GM23338 (cell line): ENCODE measurements at regions not wholly inside any gene's neighbourhood (a gene's known extent, or its start where the extent isn't known, plus 50 kb on each side); places are given as distances from the start of the nearest gene placed in this dataset.

Experiments
- ATAC-seq: fragments of 200-7000 bp; cut with Tn5 transposase; 3 replicates; pipeline ENCODE4 v1.9.1; 2020
- DNase-seq: peaks from one replicate; pipeline ENCODE4 v3.0.0-alpha.2; 2015; ENCODE audit warnings: low spot score
- H2AFZ ChIP-seq: fragments of 200-600 bp; sonication (generic); 2 replicates; pipeline ENCODE4 v1.8.0; 2016; ENCODE audit warnings: antibody characterized with exemption, mild to moderate bottlenecking, moderate library complexity
- H3F3A ChIP-seq: fragments of 200-600 bp; sonication (generic); replicated peaks from 2 replicates; pipeline ENCODE4 v1.8.0; 2017; ENCODE audit warnings: antibody characterized with exemption, mixed run types, low read depth
- H3K27ac ChIP-seq: fragments of 200-600 bp; sonication (generic); 2 replicates; pipeline ENCODE4 v1.6.1; 2016; ENCODE audit warnings: low read depth
- H3K27me3 ChIP-seq: fragments of 200-600 bp; sonication (generic); 2 replicates; pipeline ENCODE4 v1.8.0; 2016; ENCODE audit warnings: mild to moderate bottlenecking, mixed run types, moderate library complexity; ENCODE audit not compliant: insufficient read depth
- H3K36me3 ChIP-seq: fragments of 200-600 bp; sonication (generic); 2 replicates; pipeline ENCODE4 v1.8.0; 2016; ENCODE audit warnings: mild to moderate bottlenecking; ENCODE audit not compliant: insufficient read depth
- H3K4me1 ChIP-seq: fragments of 200-600 bp; sonication (generic); 2 replicates; pipeline ENCODE4 v1.8.0; 2016; ENCODE audit warnings: mild to moderate bottlenecking, moderate library complexity; ENCODE audit not compliant: insufficient read depth
- H3K4me2 ChIP-seq: fragments of 200-600 bp; sonication (generic); 2 replicates; pipeline ENCODE4 v1.7.1; 2017; ENCODE audit warnings: mixed run types
- H3K4me3 ChIP-seq: fragments of 200-600 bp; sonication (generic); 2 replicates; pipeline ENCODE4 v1.6.1; 2016; ENCODE audit warnings: mixed run types
- H3K79me2 ChIP-seq: fragments of 200-600 bp; sonication (generic); replicated peaks from 2 replicates; pipeline ENCODE4 v1.8.0; 2017; ENCODE audit warnings: mild to moderate bottlenecking; ENCODE audit not compliant: insufficient read depth
- H3K9me2 ChIP-seq: fragments of 200-600 bp; sonication (generic); 2 replicates; pipeline ENCODE4 v1.8.0; 2017; ENCODE audit not compliant: insufficient read depth
- H4K20me1 ChIP-seq: fragments of 200-600 bp; sonication (generic); replicated peaks from 2 replicates; pipeline ENCODE4 v1.8.0; 2017; ENCODE audit warnings: mild to moderate bottlenecking; ENCODE audit not compliant: insufficient read depth
- H3K27ac Mint-ChIP-seq: 2 replicates; pipeline ENCODE4 v1.8.0; 2020; ENCODE audit warnings: inconsistent platforms, mild to moderate bottlenecking, moderate library complexity, mixed read lengths
- H3K27me3 Mint-ChIP-seq: 3 replicates; pipeline ENCODE4 v1.8.0; 2022; ENCODE audit warnings: low read depth, mild to moderate bottlenecking, moderate library complexity, mixed read lengths, inconsistent platforms; ENCODE audit not compliant: insufficient read depth, poor library complexity
- H3K36me3 Mint-ChIP-seq: 3 replicates; pipeline ENCODE4 v1.8.0; 2021; ENCODE audit warnings: low read depth, mild to moderate bottlenecking, inconsistent platforms, moderate library complexity, mixed read lengths
- H3K4me1 Mint-ChIP-seq: 3 replicates; pipeline ENCODE4 v1.8.0; 2020; ENCODE audit warnings: mild to moderate bottlenecking, inconsistent platforms, mixed read lengths
- H3K4me3 Mint-ChIP-seq: 3 replicates; pipeline ENCODE4 v1.8.0; 2021; ENCODE audit warnings: moderate library complexity, mild to moderate bottlenecking, inconsistent platforms, mixed read lengths
- H3K9me3 Mint-ChIP-seq: 3 replicates; pipeline ENCODE4 v1.8.0; 2020; ENCODE audit warnings: moderate library complexity, mild to moderate bottlenecking, inconsistent platforms, mixed read lengths
- CREB1 ChIP-seq: fragments of 250-450 bp; sonication (Bioruptor Pico); IDR thresholded peaks from 2 replicates; pipeline ENCODE4 v1.5.0; 2020; ENCODE audit warnings: low read depth, mild to moderate bottlenecking, moderate library complexity
- JUNB ChIP-seq: IDR thresholded peaks from one replicate; pipeline ENCODE4 v1.6.1; 2016; ENCODE audit warnings: antibody characterized with exemption; ENCODE audit not compliant: unreplicated experiment
- NANOG ChIP-seq: IDR thresholded peaks from 2 replicates; pipeline ENCODE4 v1.6.1; 2016; ENCODE audit warnings: antibody characterized with exemption, borderline replicate concordance
- POLR2AphosphoS5 ChIP-seq: IDR thresholded peaks from 2 replicates; pipeline ENCODE4 v1.6.1; 2016; ENCODE audit warnings: antibody characterized with exemption, low read depth
- REST ChIP-seq: IDR thresholded peaks from one replicate; pipeline ENCODE4 v1.6.1; 2018; ENCODE audit warnings: antibody characterized with exemption; ENCODE audit not compliant: unreplicated experiment
- ZNF114 ChIP-seq: fragments of 250-450 bp; sonication (Bioruptor Pico); IDR thresholded peaks from 2 replicates; pipeline ENCODE4 v1.5.0; 2020; ENCODE audit warnings: mild to moderate bottlenecking, moderate library complexity
- ZNF331 ChIP-seq: fragments of 250-450 bp; sonication (Bioruptor Pico); IDR thresholded peaks from 2 replicates; pipeline ENCODE4 v1.5.0; 2020; ENCODE audit warnings: low read depth, mild to moderate bottlenecking, moderate library complexity
- TF ChIP-seq, protein P1 (sequence below), 2 experiments: fragments of 200-600 bp in 1 of 2; sonication (generic) in 1 of 2; conservative IDR thresholded peaks; 2 replicates each; pipeline versions ENCODE4 v1.5.1 to v1.6.1; 2016 to 2017; ENCODE audit warnings: antibody characterized with exemption in 2 of 2, low read depth in 2 of 2, mild to moderate bottlenecking in 2 of 2, moderate library complexity in 1 of 2

GRCh38 chr5:163773226-163773625, 267.8 kb downstream of the MAT2B start:
- no peak for TF ChIP-seq CREB1 (CRISPR knock-in tag)
- TF ChIP-seq POLR2AphosphoS5 = no peak
- TF ChIP-seq NANOG = no peak
- no peak for TF ChIP-seq REST
- Histone ChIP-seq H3K27me3 (no peaks in the 10 kb centered on the region), H3K27ac (no peak overlapping the region), H3K4me2 (no peak overlapping the region), H3K4me1 (no peaks in the 10 kb centered on the region; the same call in 1 of the 2 replicates), H3K4me3 (no peak overlapping the region), H3F3A (no peaks in the 10 kb centered on the region), H3K36me3 (no peaks in the 10 kb centered on the region), H3K79me2 (no peaks in the 10 kb centered on the region), H4K20me1 (no peaks in the 10 kb centered on the region), H2AFZ (no peak overlapping the region), H3K9me2 (no peaks in the 10 kb centered on the region)
- no peak overlapping the region for H3K27ac Mint-ChIP-seq
- no peaks in the 10 kb centered on the region for H3K4me1 Mint-ChIP-seq
- H3K27me3 Mint-ChIP-seq = peaks cover 2% of the 10 kb centered on the region
- ATAC-seq = no peak
- DNase-seq = no peak
- no peak overlapping the region for H3K4me3 Mint-ChIP-seq
- no peaks in the 10 kb centered on the region for H3K36me3 Mint-ChIP-seq
- H3K9me3 Mint-ChIP-seq = peaks cover 3% of the 10 kb centered on the region; the same call in 1 of the 3 replicates

DNA sequence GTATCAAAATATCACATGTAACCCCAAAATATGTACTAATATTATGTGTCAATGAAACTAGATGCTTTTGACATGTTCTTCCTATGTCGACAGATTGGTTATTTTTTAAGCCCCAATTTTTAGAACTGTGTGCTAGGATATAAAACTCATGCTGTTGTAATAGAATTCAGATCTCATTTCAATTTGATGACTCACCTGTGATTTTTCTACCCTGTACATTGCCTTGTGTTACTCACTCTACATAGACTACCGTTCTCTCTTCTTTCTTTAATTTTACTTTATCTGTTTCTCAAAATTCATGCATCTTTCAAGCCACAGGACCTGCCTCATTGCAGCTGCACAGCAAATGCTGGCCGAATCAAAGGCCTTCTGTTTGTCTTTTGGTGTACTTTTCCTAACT, 284.5 kb downstream of the MAT2B start:
- Histone ChIP-seq H3K9me2 (no peaks in the 10 kb centered on the region), H3K4me2 (no peak overlapping the region), H3K79me2 (no peaks in the 10 kb centered on the region), H3K4me1 (no peaks in the 10 kb centered on the region), H3K4me3 (no peak overlapping the region), H2AFZ (no peak overlapping the region), H3K27me3 (no peaks in the 10 kb centered on the region), H3F3A (no peaks in the 10 kb centered on the region), H3K27ac (no peak overlapping the region), H4K20me1 (no peaks in the 10 kb centered on the region), H3K36me3 (no peaks in the 10 kb centered on the region)
- Mint-ChIP-seq H3K27me3 (no peaks in the 10 kb centered on the region), H3K36me3 (no peaks in the 10 kb centered on the region), H3K27ac (no peak overlapping the region), H3K4me3 (no peak overlapping the region), H3K4me1 (no peaks in the 10 kb centered on the region), H3K9me3 (peaks cover 7% of the 10 kb centered on the region; the same call in 2 of the 3 replicates)
- TF ChIP-seq ZNF114 (CRISPR knock-in tag) = no peak
- ATAC-seq = no peak
- no peak for DNase-seq

DNA sequence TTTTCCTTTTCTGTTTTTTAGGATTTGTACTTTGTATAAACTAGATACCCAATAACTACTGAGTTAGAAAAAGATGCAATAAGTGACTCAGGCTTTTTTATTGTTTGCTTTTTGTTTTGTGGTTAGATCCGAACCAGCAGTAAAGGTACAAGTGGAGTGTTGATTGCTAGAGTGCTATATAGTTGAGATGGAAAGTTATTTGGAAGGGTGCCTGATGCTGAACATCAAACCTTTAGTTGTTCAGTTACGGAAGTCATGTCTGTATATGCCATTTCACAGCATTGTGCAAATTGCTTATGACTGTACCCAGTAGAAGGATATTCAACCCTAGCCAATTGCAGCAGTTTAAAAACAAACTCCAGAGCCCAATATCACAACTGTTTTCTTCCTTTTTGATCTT, 285.1 kb downstream of the MAT2B start:
- Mint-ChIP-seq H3K27me3 (no peaks in the 10 kb centered on the region), H3K36me3 (no peaks in the 10 kb centered on the region), H3K27ac (no peak overlapping the region), H3K9me3 (peaks cover 7% of the 10 kb centered on the region; the same call in 2 of the 3 replicates), H3K4me1 (no peaks in the 10 kb centered on the region), H3K4me3 (no peak overlapping the region)
- TF ChIP-seq POLR2AphosphoS5 = no peak
- no peak for TF ChIP-seq ZNF331 (CRISPR knock-in tag)
- TF ChIP-seq, protein P1, sequence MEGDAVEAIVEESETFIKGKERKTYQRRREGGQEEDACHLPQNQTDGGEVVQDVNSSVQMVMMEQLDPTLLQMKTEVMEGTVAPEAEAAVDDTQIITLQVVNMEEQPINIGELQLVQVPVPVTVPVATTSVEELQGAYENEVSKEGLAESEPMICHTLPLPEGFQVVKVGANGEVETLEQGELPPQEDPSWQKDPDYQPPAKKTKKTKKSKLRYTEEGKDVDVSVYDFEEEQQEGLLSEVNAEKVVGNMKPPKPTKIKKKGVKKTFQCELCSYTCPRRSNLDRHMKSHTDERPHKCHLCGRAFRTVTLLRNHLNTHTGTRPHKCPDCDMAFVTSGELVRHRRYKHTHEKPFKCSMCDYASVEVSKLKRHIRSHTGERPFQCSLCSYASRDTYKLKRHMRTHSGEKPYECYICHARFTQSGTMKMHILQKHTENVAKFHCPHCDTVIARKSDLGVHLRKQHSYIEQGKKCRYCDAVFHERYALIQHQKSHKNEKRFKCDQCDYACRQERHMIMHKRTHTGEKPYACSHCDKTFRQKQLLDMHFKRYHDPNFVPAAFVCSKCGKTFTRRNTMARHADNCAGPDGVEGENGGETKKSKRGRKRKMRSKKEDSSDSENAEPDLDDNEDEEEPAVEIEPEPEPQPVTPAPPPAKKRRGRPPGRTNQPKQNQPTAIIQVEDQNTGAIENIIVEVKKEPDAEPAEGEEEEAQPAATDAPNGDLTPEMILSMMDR (conservative IDR thresholded peaks at IDR 0.05; ENCODE audit: low read depth in 2 of 2) = no peak
- TF ChIP-seq CREB1 (CRISPR knock-in tag) = no peak
- TF ChIP-seq JUNB = no peak
- no peak for TF ChIP-seq REST
- no peak for TF ChIP-seq NANOG
- Histone ChIP-seq H4K20me1 (no peaks in the 10 kb centered on the region), H3K4me3 (no peak overlapping the region), H3K4me1 (no peaks in the 10 kb centered on the region), H3K4me2 (no peak overlapping the region), H3K9me2 (no peaks in the 10 kb centered on the region), H3K79me2 (no peaks in the 10 kb centered on the region), H3K27me3 (no peaks in the 10 kb centered on the region), H3K27ac (no peak overlapping the region), H2AFZ (no peak overlapping the region), H3F3A (no peaks in the 10 kb centered on the region), H3K36me3 (no peaks in the 10 kb centered on the region)
- ATAC-seq (no peak), DNase-seq (no peak)
